ENCODE measurements at regions not wholly inside any gene's neighbourhood (a gene's known extent, or its start where the extent isn't known, plus 50 kb on each side); places are given as distances from the start of the nearest gene placed in this dataset.

GRCh38 chr9:117535973-117536372 is 121.1 kb upstream of the ASTN2 start:
- no peaks in the 10 kb centered on the region for H3K79me2 ChIP-seq (ENCODE audit: control insufficient read depth, insufficient read depth, low read length)
- RAD21 ChIA-PET (ENCODE audit: unreplicated experiment), result interaction anchor here (0.7 kb wide), 1 partner anchor 799 kb away, joined by 3 read pairs; no protein-coding TSS in a partner anchor
- intact Hi-C loops (cut with micrococcal nuclease; ENCODE audit: unreplicated experiment), result no loop called here

More at GRCh38 chr9:117535973-117536372, 121.1 kb upstream of the ASTN2 start:
- in situ Hi-C loops (cut with MboI), result no loop called here
- no peak overlapping the region for H3K4me2 ChIP-seq (ENCODE audit: control insufficient read depth, insufficient read depth)
- no TSS peak for BruUV-seq (replicated peaks)
- H3K9ac ChIP-seq (ENCODE audit: control insufficient read depth, insufficient read depth, low read length), result no peak overlapping the region
- ChIA-PET SMC1A (ENCODE audit: uncharacterized antibody, unreplicated experiment) (interaction anchor here (0.9 to 1.5 kb wide), 3 partner anchors 10 to 48 kb away, joined by 3 read pairs; no protein-coding TSS in a partner anchor), POLR2A (no interaction called here), CTCF (no interaction called here)
- ATAC-seq, result no peak
- H3K27ac ChIP-seq (ENCODE audit: control insufficient read depth, insufficient read depth), result no peak overlapping the region
- H3K4me3 ChIP-seq, result no peak overlapping the region
- no peaks in the 10 kb centered on the region for H3K9me3 ChIP-seq (replicated peaks; ENCODE audit: control insufficient read depth, insufficient read depth, low read length)
- TF ChIP-seq IRF3 (IDR thresholded peaks at IDR 0.05), result no peak
- TF ChIP-seq PRDM15 (CRISPR knock-in tag; IDR thresholded peaks at IDR 0.05), result no peak
- no peak for TF ChIP-seq CBX5 (IDR thresholded peaks at IDR 0.05; ENCODE audit: low read depth)
- TF ChIP-seq HDAC2 (IDR thresholded peaks at IDR 0.05), result no peak
- no peak for TF ChIP-seq RCOR1 (conservative IDR thresholded peaks at IDR 0.05; ENCODE audit: low read depth, low read length)
- TF ChIP-seq IKZF1 (conservative IDR thresholded peaks at IDR 0.05), result no peak
- no peak for TF ChIP-seq NFXL1 (IDR thresholded peaks at IDR 0.05; ENCODE audit: borderline replicate concordance)
- no peak for TF ChIP-seq EZH2 (IDR thresholded peaks at IDR 0.05; ENCODE audit: borderline replicate concordance, control insufficient read depth, low read depth, low read length)
- no peak for TF ChIP-seq CHD4 (IDR thresholded peaks at IDR 0.05)
- no peak for TF ChIP-seq CTCF (IDR thresholded peaks at IDR 0.05 in 2 of 3, conservative IDR thresholded peaks at IDR 0.05 in 1 of 3; ENCODE audit: control insufficient read depth in 2 of 3, extremely low read depth in 1 of 3, insufficient read depth in 1 of 3, low read depth in 3 of 3, low read length in 3 of 3)
- no peak for TF ChIP-seq ZSCAN29 (IDR thresholded peaks at IDR 0.05)
- TF ChIP-seq NFYB (IDR thresholded peaks at IDR 0.05; ENCODE audit: insufficient read depth, low read depth, low read length), result no peak
- no peak for FAIRE-seq
- H2AFZ ChIP-seq (ENCODE audit: control insufficient read depth, low read depth, low read length), result no peak overlapping the region
- no peaks in the 10 kb centered on the region for H3K4me1 ChIP-seq (ENCODE audit: control insufficient read depth, insufficient read depth, low read length)
- DNase-seq (ENCODE audit: low read depth, low spot score), result no peak
- no peaks in the 10 kb centered on the region for H3K36me3 ChIP-seq (ENCODE audit: control insufficient read depth in 2 of 2, insufficient read depth in 2 of 2, low read length in 1 of 2)
- H4K20me1 ChIP-seq (ENCODE audit: control insufficient read depth, insufficient read depth), result no peaks in the 10 kb centered on the region
- no peaks in the 10 kb centered on the region for H3K27me3 ChIP-seq (replicated peaks in 1 of 2; ENCODE audit: control insufficient read depth in 2 of 2, insufficient read depth in 2 of 2, low read length in 1 of 2)
